ENCODE measurements at regions not wholly inside any gene's neighbourhood (a gene's known extent, or its start where the extent isn't known, plus 50 kb on each side); places are given as distances from the start of the nearest gene placed in this dataset.
"Not testable (repeated sequence)": the region's sequence is repeated elsewhere in the genome, so short reads cannot be mapped to it uniquely, and the experiment has no call there.

GRCh38 chr5:13207112-13207511 lies 737.4 kb downstream of the DNAH5 start:
- Histone ChIP-seq H3K4me1 (no peaks in the 10 kb centered on the region), H3K27ac (replicated peaks) (no peak overlapping the region), H3K4me3 (no peak overlapping the region), H3K9me3 (replicated peaks) (peaks cover 22% of the 10 kb centered on the region), H3K36me3 (no peaks in the 10 kb centered on the region), H3K27me3 (ENCODE audit: low read depth) (no peaks in the 10 kb centered on the region)
- no peak for DNase-seq
- TF ChIP-seq CTCF (IDR thresholded peaks at IDR 0.05; ENCODE audit: borderline replicate concordance): no peak
- intact Hi-C loops (cut with micrococcal nuclease): no loop called here

- TF ChIP-seq CTCF (IDR thresholded peaks at IDR 0.05; ENCODE audit: borderline replicate concordance): no peak
- Histone ChIP-seq H3K27ac (replicated peaks) (no peak overlapping the region), H3K4me1 (no peaks in the 10 kb centered on the region), H3K9me3 (replicated peaks) (peaks cover 29% of the 10 kb centered on the region), H3K4me3 (no peak overlapping the region), H3K36me3 (no peaks in the 10 kb centered on the region), H3K27me3 (ENCODE audit: low read depth) (no peaks in the 10 kb centered on the region)
- intact Hi-C loops (cut with micrococcal nuclease): no loop called here
- DNase-seq: no peak
These were observed 743.5 kb downstream of the DNAH5 start for GRCh38 chr5:13201022-13201421.

- H3K27ac ChIP-seq (replicated peaks); intact Hi-C loops (cut with micrococcal nuclease); H3K4me1 ChIP-seq; DNase-seq; H3K36me3 ChIP-seq; H3K27me3 ChIP-seq (ENCODE audit: low read depth); H3K4me3 ChIP-seq: not testable (repeated sequence)
- peaks cover 24% of the 10 kb centered on the region for H3K9me3 ChIP-seq (replicated peaks)
These were observed 746.3 kb downstream of the DNAH5 start for GRCh38 chr5:13198226-13198625.

GRCh38 chr5:13189532-13189931 lies 755.0 kb downstream of the DNAH5 start:
- Histone ChIP-seq H3K27me3 (ENCODE audit: low read depth) (no peaks in the 10 kb centered on the region), H3K36me3 (no peaks in the 10 kb centered on the region), H3K27ac (replicated peaks) (no peak overlapping the region), H3K4me1 (no peaks in the 10 kb centered on the region), H3K4me3 (no peak overlapping the region), H3K9me3 (replicated peaks) (no peaks in the 10 kb centered on the region)
- DNase-seq: no peak
- TF ChIP-seq CTCF (IDR thresholded peaks at IDR 0.05; ENCODE audit: borderline replicate concordance): no peak
- intact Hi-C loops (cut with micrococcal nuclease): no loop called here

- intact Hi-C loops (cut with micrococcal nuclease): no loop called here
- Histone ChIP-seq H3K9me3 (replicated peaks) (no peaks in the 10 kb centered on the region), H3K27me3 (ENCODE audit: low read depth) (no peaks in the 10 kb centered on the region), H3K4me3 (no peak overlapping the region), H3K27ac (replicated peaks) (no peak overlapping the region), H3K36me3 (no peaks in the 10 kb centered on the region), H3K4me1 (no peaks in the 10 kb centered on the region)
- TF ChIP-seq CTCF (IDR thresholded peaks at IDR 0.05; ENCODE audit: borderline replicate concordance): no peak
- DNase-seq: no peak
These were observed 756.1 kb downstream of the DNAH5 start for GRCh38 chr5:13188371-13188770.

- H3K4me3 ChIP-seq: no peak overlapping the region
- H3K4me1 ChIP-seq: no peaks in the 10 kb centered on the region
- no peaks in the 10 kb centered on the region for H3K9me3 ChIP-seq (replicated peaks)
- intact Hi-C loops (cut with micrococcal nuclease): no loop called here
- DNase-seq: no peak
- H3K27ac ChIP-seq (replicated peaks): no peak overlapping the region
- no peaks in the 10 kb centered on the region for H3K27me3 ChIP-seq (ENCODE audit: low read depth)
- no peaks in the 10 kb centered on the region for H3K36me3 ChIP-seq
- no peak for TF ChIP-seq CTCF (IDR thresholded peaks at IDR 0.05; ENCODE audit: borderline replicate concordance)
These were observed 757.3 kb downstream of the DNAH5 start for GRCh38 chr5:13187186-13187585.

Data from left ventricle myocardium inferior (tissue), 1 donor.